Osteoblast (primary cell): ENCODE measurements at regions not wholly inside any gene's neighbourhood (a gene's known extent, or its start where the extent isn't known, plus 50 kb on each side); places are given as distances from the start of the nearest gene placed in this dataset.

Source experiments
- DNase-seq: peaks from one replicate; pipeline ENCODE4 v3.0.0; 2011; ENCODE audit warnings: low spot score, mixed read lengths; ENCODE audit not compliant: insufficient read length; ENCODE audit errors: missing footprints
- H2AFZ ChIP-seq: 2 replicates; pipeline ENCODE4 v1.6.0; 2011; ENCODE audit warnings: mild to moderate bottlenecking, low read length
- H3K27ac ChIP-seq: 2 replicates; pipeline ENCODE4 v1.5.1; 2011; ENCODE audit warnings: mild to moderate bottlenecking, low read depth, low read length, moderate library complexity
- H3K27me3 ChIP-seq: 2 replicates; pipeline ENCODE4 v1.6.0; 2012; ENCODE audit warnings: mild to moderate bottlenecking, control low read depth, inconsistent platforms, low read length, moderate library complexity; ENCODE audit not compliant: insufficient read depth
- H3K36me3 ChIP-seq: 2 replicates; pipeline ENCODE4 v1.5.1; 2011; ENCODE audit warnings: mild to moderate bottlenecking, low read length, control low read depth, moderate library complexity; ENCODE audit not compliant: insufficient read depth
- H3K4me1 ChIP-seq: 2 replicates; pipeline ENCODE4 v1.5.1; 2011; ENCODE audit warnings: mild to moderate bottlenecking, low read length, control low read depth, moderate library complexity; ENCODE audit not compliant: insufficient read depth
- H3K4me2 ChIP-seq: 2 replicates; pipeline ENCODE4 v1.6.0; 2011; ENCODE audit warnings: mild to moderate bottlenecking, low read length; ENCODE audit not compliant: insufficient read depth
- H3K4me3 ChIP-seq: fragments of 200-600 bp; sonication (generic); 3 replicates; pipeline ENCODE4 v1.5.1; 2012; ENCODE audit warnings: mild to moderate bottlenecking, low read length, inconsistent platforms; ENCODE audit not compliant: insufficient read depth
- H3K79me2 ChIP-seq: 2 replicates; pipeline ENCODE4 v1.6.0; 2012; ENCODE audit warnings: mild to moderate bottlenecking, low read length, control low read depth, inconsistent platforms; ENCODE audit not compliant: insufficient read depth
- H3K9me3 ChIP-seq: 2 replicates; pipeline ENCODE4 v1.5.1; 2011; ENCODE audit warnings: low read depth, low read length, control low read depth
- H4K20me1 ChIP-seq: 2 replicates; pipeline ENCODE4 v1.6.0; 2012; ENCODE audit warnings: mild to moderate bottlenecking, low read length, control low read depth; ENCODE audit not compliant: insufficient read depth
- CTCF ChIP-seq: IDR thresholded peaks from 2 replicates; pipeline ENCODE4 v1.5.1; 2011; ENCODE audit warnings: mild to moderate bottlenecking, low read depth, low read length, moderate library complexity; ENCODE audit errors: extremely low read depth

- peaks cover 2% of the 10 kb centered on the region for H3K9me3 ChIP-seq
- H3K27ac ChIP-seq: no peak overlapping the region
- H3K27me3 ChIP-seq: no peaks in the 10 kb centered on the region
- H3K79me2 ChIP-seq: no peaks in the 10 kb centered on the region
- H4K20me1 ChIP-seq: no peaks in the 10 kb centered on the region
- DNase-seq: no peak
- H2AFZ ChIP-seq: no peak overlapping the region
- no peak overlapping the region for H3K4me2 ChIP-seq
- no peak overlapping the region for H3K4me3 ChIP-seq
- H3K36me3 ChIP-seq: no peaks in the 10 kb centered on the region
- no peak for TF ChIP-seq CTCF
- no peaks in the 10 kb centered on the region for H3K4me1 ChIP-seq
Observed at GRCh38 chr13:60933638-60934037, 482.0 kb downstream of the PCDH20 start.

- Histone ChIP-seq H3K36me3 (no peaks in the 10 kb centered on the region), H2AFZ (no peak overlapping the region), H3K27me3 (no peaks in the 10 kb centered on the region), H3K4me1 (no peaks in the 10 kb centered on the region), H3K79me2 (no peaks in the 10 kb centered on the region), H3K27ac (no peak overlapping the region), H4K20me1 (no peaks in the 10 kb centered on the region), H3K9me3 (peaks cover 2% of the 10 kb centered on the region), H3K4me2 (no peak overlapping the region), H3K4me3 (no peak overlapping the region)
- TF ChIP-seq CTCF: no peak
- DNase-seq: no peak
Observed at GRCh38 chr13:60931858-60932546, 483.6 kb downstream of the PCDH20 start.

GRCh38 chr13:60925686-60926085 lies 490.0 kb downstream of the PCDH20 start:
- Histone ChIP-seq H3K4me3 (no peak overlapping the region), H3K36me3 (no peaks in the 10 kb centered on the region), H3K4me2 (no peak overlapping the region), H2AFZ (no peak overlapping the region), H3K27me3 (no peaks in the 10 kb centered on the region), H3K79me2 (no peaks in the 10 kb centered on the region), H3K4me1 (no peaks in the 10 kb centered on the region), H4K20me1 (no peaks in the 10 kb centered on the region), H3K27ac (no peak overlapping the region), H3K9me3 (peaks cover 2% of the 10 kb centered on the region)
- no peak for DNase-seq
- TF ChIP-seq CTCF: no peak

GRCh38 chr13:60924856-60925255 lies 490.8 kb downstream of the PCDH20 start:
- Histone ChIP-seq H3K4me2 (no peak overlapping the region), H2AFZ (no peak overlapping the region), H3K79me2 (no peaks in the 10 kb centered on the region), H3K36me3 (no peaks in the 10 kb centered on the region), H3K9me3 (peaks cover 2% of the 10 kb centered on the region), H4K20me1 (no peaks in the 10 kb centered on the region), H3K27ac (no peak overlapping the region), H3K4me3 (no peak overlapping the region), H3K4me1 (no peaks in the 10 kb centered on the region), H3K27me3 (no peaks in the 10 kb centered on the region)
- TF ChIP-seq CTCF: no peak
- DNase-seq: no peak
